MCF 10A (cell line): ENCODE measurements at regions not wholly inside any gene's neighbourhood (a gene's known extent, or its start where the extent isn't known, plus 50 kb on each side); places are given as distances from the start of the nearest gene placed in this dataset.

Experiments
- BruUV-seq: library from RNA; stranded (reverse); fragments of 400-500 nt; replicated peaks from 2 replicates; lab custom pipeline; 2021; lab: Mats Ljungman, UMichigan
- CTCF ChIA-PET: fragments of 300-600 bp; sonication (Branson Sonifier 250); formaldehyde crosslinking; extraction: SDS; loops from one replicate; lab custom pipeline; 2021; ENCODE audit warnings: antibody characterized with exemption, inconsistent platforms; lab: Yijun Ruan, JAX
- POLR2A ChIA-PET: fragments of 300-600, 350-650 bp; sonication (Branson Sonifier 250); formaldehyde crosslinking; extraction: SDS; loops from one replicate; lab custom pipeline; 2020; ENCODE audit warnings: antibody characterized with exemption, inconsistent platforms; lab: Yijun Ruan, JAX
- DNase-seq: peaks from one replicate; pipeline ENCODE4 v3.0.0-alpha.2; 2018; ENCODE audit not compliant: unreplicated experiment
- H3K27ac Mint-ChIP-seq: one replicate; pipeline ENCODE4 v1.8.0; 2022; ENCODE audit warnings: mild to moderate bottlenecking, low read depth, mixed read lengths; ENCODE audit not compliant: unreplicated experiment
- H3K27me3 Mint-ChIP-seq: one replicate; pipeline ENCODE4 v1.8.0; 2022; ENCODE audit warnings: mixed read lengths; ENCODE audit not compliant: insufficient read depth, unreplicated experiment
- H3K36me3 Mint-ChIP-seq: one replicate; pipeline ENCODE4 v1.8.0; 2022; ENCODE audit warnings: mild to moderate bottlenecking, moderate library complexity, mixed read lengths; ENCODE audit not compliant: insufficient read depth, unreplicated experiment
- H3K4me1 Mint-ChIP-seq: one replicate; pipeline ENCODE4 v1.8.0; 2022; ENCODE audit warnings: mixed read lengths; ENCODE audit not compliant: insufficient read depth, unreplicated experiment
- H3K4me3 Mint-ChIP-seq: one replicate; pipeline ENCODE4 v1.8.0; 2022; ENCODE audit warnings: mild to moderate bottlenecking, moderate library complexity, mixed read lengths; ENCODE audit not compliant: unreplicated experiment
- H3K9me3 Mint-ChIP-seq: one replicate; pipeline ENCODE4 v1.8.0; 2022; ENCODE audit warnings: mixed read lengths; ENCODE audit not compliant: unreplicated experiment
- intact Hi-C: fragments of 100-400 bp; cut with micrococcal nuclease; formaldehyde crosslinking; loops from 2 replicates; pipeline ENCODE4 v1.14.1; 2022
- TF ChIP-seq, protein P1 (sequence below): fragments of 200-600 bp; IDR thresholded peaks from one replicate; pipeline ENCODE4 v1.8.0; 2022; ENCODE audit warnings: antibody characterized with exemption, mild to moderate bottlenecking; ENCODE audit not compliant: unreplicated experiment

DNA sequence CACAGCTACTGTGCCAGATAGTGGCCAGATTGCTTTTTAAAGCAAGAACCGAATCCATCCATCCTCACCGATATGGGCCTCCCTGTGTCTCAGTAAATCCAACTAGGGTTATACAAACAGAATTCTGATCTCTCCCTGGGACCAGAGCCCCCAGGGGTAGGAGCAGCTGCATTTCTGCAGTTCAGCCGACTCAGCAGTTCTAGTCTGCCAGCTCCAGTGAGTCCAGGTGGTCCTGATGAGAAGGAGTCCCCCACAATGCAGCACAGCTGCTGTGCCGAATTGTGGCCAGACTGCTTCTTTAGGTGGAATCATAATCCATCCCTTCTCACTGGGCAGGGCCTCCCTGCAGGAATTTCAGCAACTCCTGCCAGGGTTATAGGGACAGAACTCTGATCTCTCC, 532.9 kb downstream of the ACTRT1 start:
- TF ChIP-seq, protein P1, sequence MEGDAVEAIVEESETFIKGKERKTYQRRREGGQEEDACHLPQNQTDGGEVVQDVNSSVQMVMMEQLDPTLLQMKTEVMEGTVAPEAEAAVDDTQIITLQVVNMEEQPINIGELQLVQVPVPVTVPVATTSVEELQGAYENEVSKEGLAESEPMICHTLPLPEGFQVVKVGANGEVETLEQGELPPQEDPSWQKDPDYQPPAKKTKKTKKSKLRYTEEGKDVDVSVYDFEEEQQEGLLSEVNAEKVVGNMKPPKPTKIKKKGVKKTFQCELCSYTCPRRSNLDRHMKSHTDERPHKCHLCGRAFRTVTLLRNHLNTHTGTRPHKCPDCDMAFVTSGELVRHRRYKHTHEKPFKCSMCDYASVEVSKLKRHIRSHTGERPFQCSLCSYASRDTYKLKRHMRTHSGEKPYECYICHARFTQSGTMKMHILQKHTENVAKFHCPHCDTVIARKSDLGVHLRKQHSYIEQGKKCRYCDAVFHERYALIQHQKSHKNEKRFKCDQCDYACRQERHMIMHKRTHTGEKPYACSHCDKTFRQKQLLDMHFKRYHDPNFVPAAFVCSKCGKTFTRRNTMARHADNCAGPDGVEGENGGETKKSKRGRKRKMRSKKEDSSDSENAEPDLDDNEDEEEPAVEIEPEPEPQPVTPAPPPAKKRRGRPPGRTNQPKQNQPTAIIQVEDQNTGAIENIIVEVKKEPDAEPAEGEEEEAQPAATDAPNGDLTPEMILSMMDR, result no peak
- POLR2A ChIA-PET, result interaction anchor here (0.7 kb wide), 1 partner anchor 992 kb away, joined by 3 read pairs; no protein-coding TSS in a partner anchor
- intact Hi-C loops, result no loop called here
- CTCF ChIA-PET, result no interaction called here
- BruUV-seq, result no TSS peak
- Mint-ChIP-seq H3K4me1 (no peaks in the 10 kb centered on the region), H3K4me3 (no peak overlapping the region), H3K36me3 (peaks cover 6% of the 10 kb centered on the region), H3K9me3 (peaks cover 40% of the 10 kb centered on the region), H3K27me3 (no peaks in the 10 kb centered on the region), H3K27ac (no peak overlapping the region)
- DNase-seq, result no peak

DNA sequence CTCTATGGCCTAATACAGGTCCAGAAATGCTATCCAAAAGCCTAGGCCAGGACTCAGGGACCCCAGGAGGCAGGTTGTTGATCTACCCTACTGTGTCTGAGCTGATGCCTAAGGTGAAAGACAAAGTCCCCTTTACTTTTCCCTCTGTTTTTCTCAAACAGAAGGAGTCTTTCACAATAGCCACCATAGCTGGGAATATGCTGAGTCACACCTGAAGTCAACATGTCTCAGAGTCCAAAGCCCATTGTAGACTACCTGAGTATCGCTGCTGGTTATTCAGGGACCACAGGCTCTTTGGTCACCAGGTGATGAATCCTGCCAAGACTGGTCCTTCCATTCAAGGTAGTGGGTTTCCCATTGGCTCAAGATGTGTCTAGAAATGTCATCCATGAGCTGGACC, 562.2 kb downstream of the ACTRT1 start:
- POLR2A ChIA-PET, result no interaction called here
- no peak for DNase-seq
- BruUV-seq, result no TSS peak

DNA sequence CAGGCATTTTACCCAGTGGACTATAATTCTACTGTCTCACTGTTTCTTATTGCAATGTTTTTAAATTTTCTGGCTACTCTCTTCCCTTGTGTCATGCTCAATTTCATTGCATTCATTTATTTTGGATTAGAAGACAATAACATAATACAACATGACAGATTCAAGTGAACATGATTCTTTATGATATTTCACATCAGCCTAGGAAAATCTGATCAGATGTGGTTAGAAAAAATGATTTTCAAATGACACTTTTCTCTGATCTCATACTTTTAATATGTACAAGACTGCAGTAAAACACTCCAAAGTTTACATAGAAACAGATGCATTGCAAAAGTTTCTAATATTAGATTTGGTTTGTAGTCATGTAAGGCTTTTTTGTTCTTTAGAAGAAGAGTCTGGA, 586.0 kb downstream of the ACTRT1 start:
- Mint-ChIP-seq H3K9me3 (peaks cover 9% of the 10 kb centered on the region), H3K4me3 (no peak overlapping the region), H3K36me3 (no peaks in the 10 kb centered on the region), H3K27me3 (no peaks in the 10 kb centered on the region), H3K27ac (no peak overlapping the region), H3K4me1 (no peaks in the 10 kb centered on the region)
- no TSS peak for BruUV-seq
- ChIA-PET CTCF (no interaction called here), POLR2A (no interaction called here)
- intact Hi-C loops, result no loop called here
- TF ChIP-seq, protein P1, result no peak
- DNase-seq, result no peak

More for the DNA sequence above, 562.2 kb downstream of the ACTRT1 start:
- no peaks in the 10 kb centered on the region for H3K4me1 Mint-ChIP-seq
- no peaks in the 10 kb centered on the region for H3K36me3 Mint-ChIP-seq
- intact Hi-C loops, result no loop called here
- H3K4me3 Mint-ChIP-seq, result no peak overlapping the region
- TF ChIP-seq, protein P1, result no peak
- CTCF ChIA-PET, result no interaction called here
- peaks cover 31% of the 10 kb centered on the region for H3K9me3 Mint-ChIP-seq
- H3K27ac Mint-ChIP-seq, result no peak overlapping the region
- no peaks in the 10 kb centered on the region for H3K27me3 Mint-ChIP-seq

DNA sequence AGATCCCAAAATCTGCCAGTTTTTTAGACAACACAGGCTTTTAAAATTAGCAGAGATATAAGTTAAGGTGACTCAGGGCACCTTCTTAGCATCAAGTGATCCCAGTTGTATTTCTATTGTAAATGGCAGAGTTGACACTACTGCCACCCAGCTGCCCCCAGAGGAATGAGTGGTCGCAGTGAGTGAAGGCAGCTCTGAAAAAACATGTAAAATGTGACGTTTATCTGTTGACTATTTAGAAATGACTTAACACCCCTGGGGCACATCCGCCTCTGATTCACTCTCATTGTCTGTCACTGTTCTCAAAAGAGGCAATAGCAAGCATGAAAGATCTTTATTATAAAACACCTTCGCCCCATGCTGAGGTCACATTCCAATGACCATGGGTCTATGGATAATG, 592.4 kb downstream of the ACTRT1 start:
- Mint-ChIP-seq H3K9me3 (peaks cover 14% of the 10 kb centered on the region), H3K27me3 (no peaks in the 10 kb centered on the region), H3K27ac (no peak overlapping the region), H3K36me3 (no peaks in the 10 kb centered on the region), H3K4me1 (no peaks in the 10 kb centered on the region), H3K4me3 (no peak overlapping the region)
- POLR2A ChIA-PET, result no interaction called here
- intact Hi-C loops, result no loop called here
- BruUV-seq, result no TSS peak
- TF ChIP-seq, protein P1, result no peak
- peak; percentile 48 for DNase-seq
- CTCF ChIA-PET, result interaction anchor here (0.7 to 1.2 kb wide), 3 partner anchors 14 to 1067 kb away, joined by 3 read pairs; no protein-coding TSS in a partner anchor
